ENCODE measurements at regions not wholly inside any gene's neighbourhood (a gene's known extent, or its start where the extent isn't known, plus 50 kb on each side); places are given as distances from the start of the nearest gene placed in this dataset.

GRCh38 chr2:226435146-226435545 is 364.5 kb downstream of the IRS1 start:
- no peak overlapping the region for H3K4me3 ChIP-seq (replicated peaks in 1 of 3; ENCODE audit: insufficient read depth in 1 of 3, low read depth in 2 of 3, low read length in 3 of 3)
- FAIRE-seq: no peak
- in situ Hi-C loops (cut with HindIII; ENCODE audit: extremely low pct_ligation_motif_present, low pct_unique_long_range_greater_than_20kb) (no loop called here), intact Hi-C loops (cut with micrococcal nuclease; ENCODE audit: unreplicated experiment) (no loop called here)
- WGBS (ENCODE audit: low lambda C conversion rate): 80% methylated on average over 5 of the region's 5 CpGs
- no peak for DNase-seq (ENCODE audit: low spot score)
- BruUV-seq (replicated peaks): no TSS peak
- no peaks in the 10 kb centered on the region for H3K79me2 ChIP-seq (ENCODE audit: insufficient read depth, low read length)
- H2AFZ ChIP-seq (ENCODE audit: low read length): peak overlapping the region; percentile 20
- no peaks in the 10 kb centered on the region for H4K20me1 ChIP-seq (ENCODE audit: insufficient read depth, low read length)
- peaks cover 27% of the 10 kb centered on the region for H3K4me1 ChIP-seq (ENCODE audit: insufficient read depth, low read length)
- H3K4me2 ChIP-seq (ENCODE audit: low read depth, low read length): no peak overlapping the region
- no peak overlapping the region for H3K9ac ChIP-seq (ENCODE audit: insufficient read depth, low read depth, low read length)
- ChIA-PET POLR2A (no interaction called here), CTCF (ENCODE audit: low intra/inter-chr PET ratio, low total read pairs) (no interaction called here)
- H3K27ac ChIP-seq (ENCODE audit: extremely low read length, insufficient read depth, low read length): no peak overlapping the region
- no peak for TF ChIP-seq THYN1 (CRISPR knock-in tag; IDR thresholded peaks at IDR 0.05; ENCODE audit: borderline replicate concordance, low read depth)
- peak; percentile 45; the same call in 1 of the 2 replicates for TF ChIP-seq NR2F6 (IDR thresholded peaks at IDR 0.05)
- TF ChIP-seq NR2F6 (CRISPR knock-in tag; IDR thresholded peaks at IDR 0.05): no peak
- TF ChIP-seq ZSCAN20 (CRISPR knock-in tag; IDR thresholded peaks at IDR 0.05; ENCODE audit: borderline replicate concordance): no peak
- no peak for TF ChIP-seq SMAD1 (CRISPR knock-in tag; IDR thresholded peaks at IDR 0.05; ENCODE audit: borderline replicate concordance, low read depth)
- no peak for TF ChIP-seq PAF1 (CRISPR knock-in tag; IDR thresholded peaks at IDR 0.05)
- no peaks in the 10 kb centered on the region for H3K9me3 ChIP-seq (ENCODE audit: low read length)
- no peaks in the 10 kb centered on the region for H3K27me3 ChIP-seq (ENCODE audit: control insufficient read depth in 1 of 2, insufficient read depth in 2 of 2, low read length in 2 of 2)
- ATAC-seq: no peak
- no peaks in the 10 kb centered on the region for H3K36me3 ChIP-seq (replicated peaks in 1 of 2; ENCODE audit: control insufficient read depth in 1 of 2, insufficient read depth in 2 of 2, low read length in 2 of 2)

- H3K36me3 ChIP-seq (replicated peaks in 1 of 2; ENCODE audit: control insufficient read depth in 1 of 2, insufficient read depth in 2 of 2, low read length in 2 of 2): no peaks in the 10 kb centered on the region
- FAIRE-seq: no peak
- intact Hi-C loops (cut with micrococcal nuclease; ENCODE audit: unreplicated experiment) (no loop called here), in situ Hi-C loops (cut with HindIII; ENCODE audit: extremely low pct_ligation_motif_present, low pct_unique_long_range_greater_than_20kb) (no loop called here)
- CTCF ChIA-PET (ENCODE audit: low intra/inter-chr PET ratio, low total read pairs): no interaction called here
- no peak overlapping the region for H3K9ac ChIP-seq (ENCODE audit: insufficient read depth, low read depth, low read length)
- no peaks in the 10 kb centered on the region for H4K20me1 ChIP-seq (ENCODE audit: insufficient read depth, low read length)
- no peak for DNase-seq (ENCODE audit: low spot score)
- no peak for ATAC-seq
- H3K27me3 ChIP-seq (ENCODE audit: control insufficient read depth in 1 of 2, insufficient read depth in 2 of 2, low read length in 2 of 2): no peaks in the 10 kb centered on the region
- H3K27ac ChIP-seq (ENCODE audit: extremely low read length, insufficient read depth, low read length): no peak overlapping the region
- H3K4me2 ChIP-seq (ENCODE audit: low read depth, low read length): no peak overlapping the region
- H3K9me3 ChIP-seq (ENCODE audit: low read length): no peaks in the 10 kb centered on the region
- H3K4me1 ChIP-seq (ENCODE audit: insufficient read depth, low read length): peaks cover 27% of the 10 kb centered on the region
- peak overlapping the region; percentile 20 for H2AFZ ChIP-seq (ENCODE audit: low read length)
- POLR2A ChIA-PET: no interaction called here
- H3K4me3 ChIP-seq (replicated peaks in 1 of 3; ENCODE audit: insufficient read depth in 1 of 3, low read depth in 2 of 3, low read length in 3 of 3): no peak overlapping the region
- 76% methylated on average over 5 of the region's 5 CpGs for WGBS (ENCODE audit: low lambda C conversion rate)
- H3K79me2 ChIP-seq (ENCODE audit: insufficient read depth, low read length): no peaks in the 10 kb centered on the region
- no TSS peak for BruUV-seq (replicated peaks)
- TF ChIP-seq ATF2 (CRISPR knock-in tag; IDR thresholded peaks at IDR 0.05): no peak
- no peak for TF ChIP-seq DMAP1 (CRISPR knock-in tag; IDR thresholded peaks at IDR 0.05)
- TF ChIP-seq MBD4 (IDR thresholded peaks at IDR 0.05; ENCODE audit: borderline replicate concordance, low read length): no peak
- no peak for TF ChIP-seq MLLT10 (CRISPR knock-in tag; IDR thresholded peaks at IDR 0.05)
- TF ChIP-seq CREB3 (CRISPR knock-in tag; IDR thresholded peaks at IDR 0.05): no peak
- TF ChIP-seq BATF2 (CRISPR knock-in tag; IDR thresholded peaks at IDR 0.05): no peak
- no peak for TF ChIP-seq RBM22 (optimal IDR thresholded peaks at IDR 0.05; ENCODE audit: low read length)
- TF ChIP-seq FOXM1 (CRISPR knock-in tag; IDR thresholded peaks at IDR 0.05): no peak
- TF ChIP-seq ZNF17 (CRISPR knock-in tag; IDR thresholded peaks at IDR 0.05): no peak
- no peak for TF ChIP-seq U2AF2 (IDR thresholded peaks at IDR 0.05; ENCODE audit: low read depth, low read length)
- no peak for TF ChIP-seq SOX5 (CRISPR knock-in tag; IDR thresholded peaks at IDR 0.05; ENCODE audit: borderline replicate concordance)
- no peak for TF ChIP-seq ONECUT2 (CRISPR knock-in tag; IDR thresholded peaks at IDR 0.05)
- no peak for TF ChIP-seq ZNF589 (CRISPR knock-in tag; conservative IDR thresholded peaks at IDR 0.05)
- no peak for TF ChIP-seq ZNF446 (CRISPR knock-in tag; IDR thresholded peaks at IDR 0.05)
- no peak for TF ChIP-seq SP4 (CRISPR knock-in tag; IDR thresholded peaks at IDR 0.05)
Observed at GRCh38 chr2:226434702-226435101, 364.9 kb downstream of the IRS1 start.
